Endothelial cell of umbilical vein (primary cell): ENCODE measurements at regions not wholly inside any gene's neighbourhood (a gene's known extent, or its start where the extent isn't known, plus 50 kb on each side); places are given as distances from the start of the nearest gene placed in this dataset.

Experiments
- BruUV-seq: library from RNA; stranded (reverse); fragments of 400-500 nt; replicated peaks from 2 replicates; lab custom pipeline; 2021; lab: Mats Ljungman, UMichigan
- CTCF ChIA-PET: fragments of 300-600, 350-600 bp; sonication (Branson Sonifier 250); formaldehyde crosslinking; loops from one replicate; lab custom pipeline; 2021; ENCODE audit warnings: antibody characterized with exemption, inconsistent platforms; lab: Charles Lee
- POLR2A ChIA-PET: fragments of 300-600, 350-600 bp; sonication (Branson Sonifier 250); formaldehyde crosslinking; loops from one replicate; lab custom pipeline; 2021; ENCODE audit warnings: antibody characterized with exemption, inconsistent platforms; lab: Charles Lee
- DNase-seq: peaks from one replicate; pipeline ENCODE4 v3.0.0-alpha.2; 2011; ENCODE audit warnings: low read depth, low spot score
- FAIRE-seq: peaks from 2 replicates; lab custom pipeline; 2011; peaks lifted over from hg19 to GRCh38; lab: Jason Lieb, UNC
- H2AFZ ChIP-seq: 2 replicates; pipeline ENCODE4 v1.6.0; 2012; ENCODE audit warnings: low read depth, low read length, control low read depth, inconsistent platforms
- H3K27ac ChIP-seq: 2 replicates; pipeline ENCODE4 v1.5.1; 2011; ENCODE audit warnings: low read depth, mild to moderate bottlenecking, control low read depth, low read length, moderate library complexity; ENCODE audit not compliant: insufficient read depth
- H3K27me3 ChIP-seq, 2 experiments: 2 replicates each; pipeline versions ENCODE4 v1.6.0 to v1.6.1; 2011; ENCODE audit warnings: low read length in 2 of 2, mixed read lengths in 1 of 2; ENCODE audit not compliant: control insufficient read depth in 2 of 2, insufficient read depth in 2 of 2
- H3K36me3 ChIP-seq, 2 experiments: 2 replicates in 1 of 2; 3 replicates in 1 of 2; pipeline ENCODE4 v1.5.1; 2011; ENCODE audit warnings: low read length in 2 of 2, mild to moderate bottlenecking in 1 of 2, moderate library complexity in 1 of 2; ENCODE audit not compliant: control insufficient read depth in 2 of 2, insufficient read depth in 2 of 2; ENCODE audit errors: extremely low read depth in 1 of 2
- H3K4me1 ChIP-seq: 3 replicates; pipeline ENCODE4 v1.5.1; 2011; ENCODE audit warnings: mild to moderate bottlenecking, low read length; ENCODE audit not compliant: control insufficient read depth, insufficient read depth; ENCODE audit errors: extremely low read depth
- H3K4me2 ChIP-seq: 2 replicates; pipeline ENCODE4 v1.6.1; 2011; ENCODE audit warnings: low read length, control low read depth, mixed read lengths; ENCODE audit not compliant: insufficient read depth
- H3K4me3 ChIP-seq, 3 experiments: fragments of 200-600 bp in 1 of 3; sonication (generic), shearing (Covaris generic) in 1 of 3; replicated peaks in 1 of 3; 2 replicates each; pipeline ENCODE4 v1.5.1; 2011 to 2016; ENCODE audit warnings: control low read depth in 3 of 3, low read length in 3 of 3, mild to moderate bottlenecking in 2 of 3, inconsistent platforms in 1 of 3, low read depth in 1 of 3, moderate library complexity in 1 of 3; ENCODE audit not compliant: insufficient read depth in 1 of 3
- H3K79me2 ChIP-seq: 2 replicates; pipeline ENCODE4 v1.6.0; 2012; ENCODE audit warnings: low read length, inconsistent platforms; ENCODE audit not compliant: control insufficient read depth, insufficient read depth
- H3K9ac ChIP-seq: replicated peaks from 2 replicates; pipeline ENCODE3; 2011; ENCODE audit warnings: low read length, control low read depth; ENCODE audit not compliant: insufficient read depth; ENCODE audit errors: extremely low read depth
- H3K9me1 ChIP-seq: replicated peaks from 3 replicates; pipeline ENCODE4 v1.6.0; 2011; ENCODE audit warnings: mild to moderate bottlenecking, low read length; ENCODE audit not compliant: control insufficient read depth, insufficient read depth; ENCODE audit errors: extremely low read depth
- H3K9me3 ChIP-seq: replicated peaks from 2 replicates; pipeline ENCODE4 v1.5.1; 2012; ENCODE audit warnings: low read length, inconsistent platforms; ENCODE audit not compliant: control insufficient read depth, insufficient read depth
- H4K20me1 ChIP-seq: replicated peaks from 2 replicates; pipeline ENCODE3; 2011; ENCODE audit warnings: mild to moderate bottlenecking, low read length; ENCODE audit not compliant: control insufficient read depth, insufficient read depth; ENCODE audit errors: extremely low read depth
- CTCF ChIP-seq, 2 donors: IDR thresholded peaks; 1 replicate in 1 of 2; 2 replicates in 1 of 2; pipeline ENCODE4 v1.5.1; 2011; ENCODE audit warnings: low read length in 2 of 2, mild to moderate bottlenecking in 2 of 2, moderate library complexity in 2 of 2, control low read depth in 1 of 2, inconsistent platforms in 1 of 2, low read depth in 1 of 2; ENCODE audit not compliant: insufficient read depth in 1 of 2; ENCODE audit errors: extremely low read depth in 1 of 2
- EZH2 ChIP-seq: IDR thresholded peaks from 2 replicates; pipeline ENCODE4 v1.6.1; 2012; ENCODE audit warnings: borderline replicate concordance, low read depth, mild to moderate bottlenecking, moderate library complexity, low read length, inconsistent platforms; ENCODE audit not compliant: severe bottlenecking
- GATA2 ChIP-seq: IDR thresholded peaks from 2 replicates; pipeline ENCODE4 v1.7.0; 2011; ENCODE audit warnings: low read depth, mild to moderate bottlenecking, moderate library complexity, mixed read lengths, low read length; ENCODE audit not compliant: insufficient read length, insufficient read depth
- JUN ChIP-seq: IDR thresholded peaks from 2 replicates; pipeline ENCODE4 v1.6.1; 2011; ENCODE audit warnings: borderline replicate concordance, low read depth; ENCODE audit not compliant: insufficient read length, insufficient read depth
- MAX ChIP-seq: IDR thresholded peaks from 2 replicates; pipeline ENCODE4 v1.6.1; 2011; ENCODE audit not compliant: insufficient read depth, insufficient read length
- MYC ChIP-seq: IDR thresholded peaks from one replicate; pipeline ENCODE4 v1.6.1; 2011; ENCODE audit warnings: mild to moderate bottlenecking, low read depth, low read length
- dilution Hi-C: fragments of 300-500 bp; cut with MboI; formaldehyde crosslinking; loops from one replicate; pipeline ENCODE4 v1.15.0; 2019; ENCODE audit warnings: low sequenced_read_pairs; ENCODE audit not compliant: extremely low pct_ligation_motif_present
- intact Hi-C: fragments of 100-400 bp; cut with micrococcal nuclease; formaldehyde crosslinking; loops from one replicate; pipeline ENCODE4 v1.10.0; 2022

DNA sequence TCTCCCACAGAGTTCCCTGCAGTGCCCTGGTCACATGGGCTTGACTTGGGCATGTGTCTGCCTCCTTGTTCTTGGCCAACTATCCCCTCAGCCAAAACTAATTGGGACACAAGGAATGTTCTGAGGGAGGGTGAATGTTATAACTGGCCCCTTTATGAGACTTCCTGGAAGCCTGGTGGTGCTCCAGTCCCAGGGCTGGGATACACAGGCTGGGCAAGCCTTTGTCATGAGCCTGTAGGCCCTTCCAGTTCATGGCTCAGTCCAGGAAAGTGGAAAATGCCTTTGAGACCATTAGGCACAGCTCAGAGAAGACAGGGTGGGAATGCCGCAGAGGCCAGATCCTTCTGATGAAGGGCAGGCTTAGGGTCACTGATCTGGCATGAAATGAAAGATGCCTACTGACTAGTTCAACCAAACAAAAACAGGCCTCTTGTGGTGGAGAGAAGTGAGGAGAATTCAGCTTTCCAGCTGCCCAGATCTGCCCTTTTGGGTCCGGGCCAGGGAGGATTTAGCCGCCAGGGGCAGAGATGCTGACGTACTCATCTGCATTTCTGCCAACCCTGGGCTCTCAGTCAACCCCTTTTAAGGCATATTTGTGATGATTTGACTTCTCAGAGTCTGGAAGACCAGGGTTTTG lies 961.5 kb downstream of the KCNMA1 start:
- dilution Hi-C loops (no loop called here), intact Hi-C loops (no loop called here)
- H3K27ac ChIP-seq, result no peak overlapping the region
- ChIA-PET CTCF (no interaction called here), POLR2A (no interaction called here)
- H3K4me3 ChIP-seq, result no peak overlapping the region
- no peak overlapping the region for H2AFZ ChIP-seq
- no peaks in the 10 kb centered on the region for H3K9me1 ChIP-seq
- no peak overlapping the region for H3K9ac ChIP-seq
- no peaks in the 10 kb centered on the region for H3K36me3 ChIP-seq
- no peak for TF ChIP-seq GATA2
- TF ChIP-seq JUN, result no peak
- no peak for TF ChIP-seq CTCF (IDR thresholded peaks at IDR 0.05; ENCODE audit: extremely low read depth in 1 of 2, insufficient read depth in 1 of 2, low read depth in 1 of 2, low read length in 2 of 2)
- no peak for TF ChIP-seq EZH2
- no peak for TF ChIP-seq MYC
- no peak for TF ChIP-seq MAX
- DNase-seq (no peak), FAIRE-seq (no peak)
- no TSS peak for BruUV-seq
- no peaks in the 10 kb centered on the region for H3K9me3 ChIP-seq
- H3K79me2 ChIP-seq, result no peaks in the 10 kb centered on the region
- H3K4me1 ChIP-seq, result no peaks in the 10 kb centered on the region
- no peaks in the 10 kb centered on the region for H4K20me1 ChIP-seq
- no peaks in the 10 kb centered on the region for H3K27me3 ChIP-seq
- H3K4me2 ChIP-seq, result no peak overlapping the region
